ENCODE measurements at regions not wholly inside any gene's neighbourhood (a gene's known extent, or its start where the extent isn't known, plus 50 kb on each side); places are given as distances from the start of the nearest gene placed in this dataset.

- intact Hi-C loops (cut with DNase I), result no loop called here
- no peak overlapping the region for H3K4me3 ChIP-seq
- no peak for DNase-seq
- TF ChIP-seq CTCF (IDR thresholded peaks at IDR 0.05), result no peak
- no peak overlapping the region for H3K27ac ChIP-seq
- H3K36me3 ChIP-seq, result no peaks in the 10 kb centered on the region
- no peaks in the 10 kb centered on the region for H3K27me3 ChIP-seq (ENCODE audit: low read depth)
- H3K4me1 ChIP-seq, result no peaks in the 10 kb centered on the region
- no peaks in the 10 kb centered on the region for H3K9me3 ChIP-seq
- no peak for ATAC-seq
These were observed 197.8 kb upstream of the RBMS3 start for GRCh38 chr3:29083081-29083480.

- TF ChIP-seq CTCF (IDR thresholded peaks at IDR 0.05), result no peak
- no peaks in the 10 kb centered on the region for H3K9me3 ChIP-seq
- no peak overlapping the region for H3K4me3 ChIP-seq
- intact Hi-C loops (cut with DNase I), result no loop called here
- ATAC-seq (no peak), DNase-seq (no peak)
- H3K4me1 ChIP-seq, result no peaks in the 10 kb centered on the region
- no peaks in the 10 kb centered on the region for H3K27me3 ChIP-seq (ENCODE audit: low read depth)
- H3K27ac ChIP-seq, result no peak overlapping the region
- no peaks in the 10 kb centered on the region for H3K36me3 ChIP-seq
These were observed 197.2 kb upstream of the RBMS3 start for GRCh38 chr3:29083676-29084075.

GRCh38 chr3:29088579-29088978 is 192.3 kb upstream of the RBMS3 start:
- H3K36me3 ChIP-seq, result no peaks in the 10 kb centered on the region
- no peak overlapping the region for H3K27ac ChIP-seq
- DNase-seq, result no peak
- no peaks in the 10 kb centered on the region for H3K4me1 ChIP-seq
- no peak for ATAC-seq
- intact Hi-C loops (cut with DNase I), result no loop called here
- H3K4me3 ChIP-seq, result no peak overlapping the region
- no peak for TF ChIP-seq CTCF (IDR thresholded peaks at IDR 0.05)
- no peaks in the 10 kb centered on the region for H3K9me3 ChIP-seq
- no peaks in the 10 kb centered on the region for H3K27me3 ChIP-seq (ENCODE audit: low read depth)

- no peaks in the 10 kb centered on the region for H3K9me3 ChIP-seq
These were observed 189.8 kb upstream of the RBMS3 start for GRCh38 chr3:29090912-29091597.

GRCh38 chr3:29091599-29092189 is 189.2 kb upstream of the RBMS3 start:
- Histone ChIP-seq H3K27ac (no peak overlapping the region), H3K4me3 (no peak overlapping the region), H3K27me3 (ENCODE audit: low read depth) (no peaks in the 10 kb centered on the region), H3K4me1 (no peaks in the 10 kb centered on the region), H3K36me3 (no peaks in the 10 kb centered on the region), H3K9me3 (peaks cover under 1% of the 10 kb centered on the region)
- TF ChIP-seq CTCF (IDR thresholded peaks at IDR 0.05), result no peak
- ATAC-seq, result peak; percentile 66 to 91
- intact Hi-C loops (cut with DNase I), result no loop called here
- DNase-seq, result no peak

More at GRCh38 chr3:29090912-29091597, 189.8 kb upstream of the RBMS3 start:
- H3K36me3 ChIP-seq, result no peaks in the 10 kb centered on the region
- no peak for DNase-seq
- no peak for ATAC-seq
- H3K27me3 ChIP-seq (ENCODE audit: low read depth), result no peaks in the 10 kb centered on the region
- TF ChIP-seq CTCF (IDR thresholded peaks at IDR 0.05), result no peak
- no peak overlapping the region for H3K27ac ChIP-seq
- H3K4me3 ChIP-seq, result no peak overlapping the region
- H3K4me1 ChIP-seq, result no peaks in the 10 kb centered on the region
- intact Hi-C loops (cut with DNase I), result no loop called here
